ENCODE measurements at regions not wholly inside any gene's neighbourhood (a gene's known extent, or its start where the extent isn't known, plus 50 kb on each side); places are given as distances from the start of the nearest gene placed in this dataset.

DNA sequence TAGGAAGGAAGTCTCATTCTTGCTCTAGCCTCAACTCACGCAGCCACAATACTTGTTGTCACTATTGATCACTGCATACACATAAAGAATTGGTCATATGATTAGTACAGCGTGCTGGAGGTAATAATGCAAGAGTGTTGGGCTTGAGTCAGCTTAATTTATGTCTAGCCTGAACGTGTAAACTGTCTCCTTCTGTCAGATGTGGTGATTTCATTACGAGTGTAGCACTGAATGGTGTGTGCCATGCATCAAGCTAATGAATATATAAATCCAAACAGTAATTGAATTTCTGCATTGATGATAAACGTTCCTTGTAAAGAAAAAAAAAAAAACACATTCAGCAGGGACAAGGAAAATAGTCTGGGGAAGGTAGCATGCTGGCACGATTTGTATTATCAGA lies 396.2 kb upstream of the RAG2 start (continued):
- no peak for TF ChIP-seq POLR2AphosphoS5 (IDR thresholded peaks at IDR 0.05; ENCODE audit: low read depth, low read length)
- TF ChIP-seq EGR1 (IDR thresholded peaks at IDR 0.05; ENCODE audit: low read depth) = no peak
- TF ChIP-seq RAD21 (IDR thresholded peaks at IDR 0.05; ENCODE audit: low read depth) = no peak
- no peak for TF ChIP-seq CEBPB (IDR thresholded peaks at IDR 0.05; ENCODE audit: low read depth)

DNA sequence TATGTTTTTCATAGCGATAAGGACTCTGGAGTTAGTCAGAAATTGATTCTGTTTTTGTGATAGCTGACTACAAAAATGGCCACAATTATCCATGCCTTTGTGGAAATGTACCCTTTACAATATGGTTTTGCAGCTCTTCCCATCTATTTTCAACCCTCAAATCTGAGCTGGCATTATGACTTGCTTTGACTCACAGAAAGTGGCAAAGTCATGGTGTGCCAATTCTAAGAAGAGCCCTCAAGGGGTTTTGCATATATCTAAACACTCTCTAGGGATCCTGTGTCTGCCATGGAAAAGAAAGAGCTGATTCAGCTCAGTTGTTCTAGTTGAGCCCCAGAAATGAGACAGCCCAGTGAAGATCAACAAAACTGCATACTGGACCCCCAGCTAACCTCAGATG lies 390.5 kb upstream of the RAG2 start:
- Histone ChIP-seq H3K9ac (ENCODE audit: low read length) (no peak overlapping the region), H2AFZ (ENCODE audit: low read depth, low read length, poor library complexity, severe bottlenecking) (no peak overlapping the region), H3K9me3 (ENCODE audit: control insufficient read depth in 1 of 2, insufficient read depth in 1 of 2, low read depth in 1 of 2, low read length in 2 of 2) (peaks cover 11 to 16% of the 10 kb centered on the region in 2 experiments; a peak in 3 of 4 replicates), H3K4me1 (ENCODE audit: control insufficient read depth in 1 of 2, insufficient read depth in 2 of 2, low read length in 2 of 2) (no peaks in the 10 kb centered on the region), H3K27me3 (ENCODE audit: insufficient read depth, low read length) (no peaks in the 10 kb centered on the region), H4K20me1 (ENCODE audit: insufficient read depth) (no peaks in the 10 kb centered on the region), H3K4me2 (ENCODE audit: low read length) (no peak overlapping the region), H3K4me3 (replicated peaks in 1 of 2; ENCODE audit: low read depth in 1 of 2, low read length in 2 of 2) (no peak overlapping the region), H3K36me3 (ENCODE audit: control insufficient read depth in 1 of 2, insufficient read depth in 2 of 2, low read length in 2 of 2) (no peaks in the 10 kb centered on the region), H3K79me2 (ENCODE audit: insufficient read depth, low read length) (no peaks in the 10 kb centered on the region), H3K27ac (ENCODE audit: low read depth, low read length) (no peak overlapping the region), H3K9me2 (ENCODE audit: insufficient read depth) (no peaks in the 10 kb centered on the region)
- intact Hi-C loops (cut with micrococcal nuclease) = no loop called here
- TF ChIP-seq SRF (IDR thresholded peaks at IDR 0.05; ENCODE audit: low read depth) = no peak
- TF ChIP-seq, protein P1, sequence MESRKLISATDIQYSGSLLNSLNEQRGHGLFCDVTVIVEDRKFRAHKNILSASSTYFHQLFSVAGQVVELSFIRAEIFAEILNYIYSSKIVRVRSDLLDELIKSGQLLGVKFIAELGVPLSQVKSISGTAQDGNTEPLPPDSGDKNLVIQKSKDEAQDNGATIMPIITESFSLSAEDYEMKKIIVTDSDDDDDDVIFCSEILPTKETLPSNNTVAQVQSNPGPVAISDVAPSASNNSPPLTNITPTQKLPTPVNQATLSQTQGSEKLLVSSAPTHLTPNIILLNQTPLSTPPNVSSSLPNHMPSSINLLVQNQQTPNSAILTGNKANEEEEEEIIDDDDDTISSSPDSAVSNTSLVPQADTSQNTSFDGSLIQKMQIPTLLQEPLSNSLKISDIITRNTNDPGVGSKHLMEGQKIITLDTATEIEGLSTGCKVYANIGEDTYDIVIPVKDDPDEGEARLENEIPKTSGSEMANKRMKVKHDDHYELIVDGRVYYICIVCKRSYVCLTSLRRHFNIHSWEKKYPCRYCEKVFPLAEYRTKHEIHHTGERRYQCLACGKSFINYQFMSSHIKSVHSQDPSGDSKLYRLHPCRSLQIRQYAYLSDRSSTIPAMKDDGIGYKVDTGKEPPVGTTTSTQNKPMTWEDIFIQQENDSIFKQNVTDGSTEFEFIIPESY (IDR thresholded peaks at IDR 0.05; ENCODE audit: extremely low read depth, insufficient replicate concordance, low read length) = no peak
- no peak for TF ChIP-seq RAD21 (IDR thresholded peaks at IDR 0.05; ENCODE audit: low read depth)
- no peak for TF ChIP-seq ELF1 (IDR thresholded peaks at IDR 0.05; ENCODE audit: borderline replicate concordance, low read depth)
- no peak for TF ChIP-seq JUND (IDR thresholded peaks at IDR 0.05)
- TF ChIP-seq POLR2A (IDR thresholded peaks at IDR 0.05; ENCODE audit: borderline replicate concordance, extremely low read depth, insufficient read depth, insufficient read length) = no peak
- TF ChIP-seq ZFX (IDR thresholded peaks at IDR 0.05) = no peak
- no peak for TF ChIP-seq EZH2 (IDR thresholded peaks at IDR 0.05)
- TF ChIP-seq EGR1 (IDR thresholded peaks at IDR 0.05; ENCODE audit: low read depth) = no peak
- TF ChIP-seq, protein P2, sequence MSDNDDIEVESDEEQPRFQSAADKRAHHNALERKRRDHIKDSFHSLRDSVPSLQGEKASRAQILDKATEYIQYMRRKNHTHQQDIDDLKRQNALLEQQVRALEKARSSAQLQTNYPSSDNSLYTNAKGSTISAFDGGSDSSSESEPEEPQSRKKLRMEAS (IDR thresholded peaks at IDR 0.05) = no peak
- RAD21 ChIA-PET (ENCODE audit: low non-redundant PET in 1 of 2, low total read pairs in 2 of 2, uncharacterized antibody in 2 of 2, unreplicated experiment in 2 of 2) = no interaction called here
- POLR2A ChIA-PET = no interaction called here
- CTCF ChIA-PET = no interaction called here
- DNase-seq (ENCODE audit: low read depth, low spot score) (no peak), ATAC-seq (no peak)
- BruUV-seq (replicated peaks) = no TSS peak
